ENCODE measurements at regions not wholly inside any gene's neighbourhood (a gene's known extent, or its start where the extent isn't known, plus 50 kb on each side); places are given as distances from the start of the nearest gene placed in this dataset.

GRCh38 chr2:8026381-8026780 is 655.5 kb upstream of the ID2 start:
- Histone ChIP-seq H3K4me1 (ENCODE audit: low read length) (peaks cover 7% of the 10 kb centered on the region), H3F3A (ENCODE audit: insufficient read depth, low read length) (0 out of 2 replicates have a peak, but pooled peaks cover 3% of the 10 kb centered on the region), H3K27ac (ENCODE audit: low read length) (no peak overlapping the region), H3K9ac (ENCODE audit: low read length) (no peak overlapping the region), H3K4me3 (ENCODE audit: low read length) (no peak overlapping the region), H3K4me2 (ENCODE audit: low read depth, low read length) (no peak overlapping the region), H3K79me2 (ENCODE audit: low read length) (no peaks in the 10 kb centered on the region), H3K9me3 (replicated peaks; ENCODE audit: insufficient read depth, low read length) (no peaks in the 10 kb centered on the region), H3K36me3 (replicated peaks; ENCODE audit: insufficient read depth, low read length) (no peaks in the 10 kb centered on the region), H3K27me3 (replicated peaks; ENCODE audit: insufficient read depth, low read length) (peaks cover 37% of the 10 kb centered on the region), H4K20me1 (ENCODE audit: insufficient read depth, low read length) (no peaks in the 10 kb centered on the region), H3K9me2 (replicated peaks; ENCODE audit: insufficient read depth, low read length) (no peaks in the 10 kb centered on the region), H2AFZ (ENCODE audit: low read length) (no peak overlapping the region)
- TF ChIP-seq EZH2phosphoT487 (IDR thresholded peaks at IDR 0.05; ENCODE audit: low read length): no peak
- no peak for TF ChIP-seq EZH2 (optimal IDR thresholded peaks at IDR 0.05; ENCODE audit: low read depth, low read length)
- no peak for TF ChIP-seq CTCF (IDR thresholded peaks at IDR 0.05; ENCODE audit: low read length)
- no peak for DNase-seq

GRCh38 chr2:8027387-8027786 is 654.5 kb upstream of the ID2 start:
- no peak overlapping the region for H2AFZ ChIP-seq (ENCODE audit: low read length)
- DNase-seq: no peak
- H3K4me2 ChIP-seq (ENCODE audit: low read depth, low read length): no peak overlapping the region
- no peaks in the 10 kb centered on the region for H3K36me3 ChIP-seq (replicated peaks; ENCODE audit: insufficient read depth, low read length)
- no peaks in the 10 kb centered on the region for H3K9me2 ChIP-seq (replicated peaks; ENCODE audit: insufficient read depth, low read length)
- H3K27me3 ChIP-seq (replicated peaks; ENCODE audit: insufficient read depth, low read length): peaks cover 41% of the 10 kb centered on the region
- TF ChIP-seq EZH2phosphoT487 (IDR thresholded peaks at IDR 0.05; ENCODE audit: low read length): no peak
- no peak for TF ChIP-seq EZH2 (optimal IDR thresholded peaks at IDR 0.05; ENCODE audit: low read depth, low read length)
- TF ChIP-seq CTCF (IDR thresholded peaks at IDR 0.05; ENCODE audit: low read length): no peak
- H4K20me1 ChIP-seq (ENCODE audit: insufficient read depth, low read length): no peaks in the 10 kb centered on the region
- no peak overlapping the region for H3K9ac ChIP-seq (ENCODE audit: low read length)
- H3F3A ChIP-seq (ENCODE audit: insufficient read depth, low read length): 0 out of 2 replicates have a peak, but pooled peaks cover 3% of the 10 kb centered on the region
- no peaks in the 10 kb centered on the region for H3K9me3 ChIP-seq (replicated peaks; ENCODE audit: insufficient read depth, low read length)
- no peak overlapping the region for H3K27ac ChIP-seq (ENCODE audit: low read length)
- H3K79me2 ChIP-seq (ENCODE audit: low read length): no peaks in the 10 kb centered on the region
- peaks cover 14% of the 10 kb centered on the region for H3K4me1 ChIP-seq (ENCODE audit: low read length)
- H3K4me3 ChIP-seq (ENCODE audit: low read length): no peak overlapping the region

GRCh38 chr2:8028036-8028435 is 653.8 kb upstream of the ID2 start:
- H4K20me1 ChIP-seq (ENCODE audit: insufficient read depth, low read length): no peaks in the 10 kb centered on the region

More at GRCh38 chr2:8028036-8028435, 653.8 kb upstream of the ID2 start:
- Histone ChIP-seq H3K9ac (ENCODE audit: low read length) (no peak overlapping the region), H3K36me3 (replicated peaks; ENCODE audit: insufficient read depth, low read length) (no peaks in the 10 kb centered on the region), H3K4me3 (ENCODE audit: low read length) (no peak overlapping the region), H3K9me3 (replicated peaks; ENCODE audit: insufficient read depth, low read length) (no peaks in the 10 kb centered on the region), H3F3A (ENCODE audit: insufficient read depth, low read length) (0 out of 2 replicates have a peak, but pooled peaks cover 3% of the 10 kb centered on the region), H3K79me2 (ENCODE audit: low read length) (no peaks in the 10 kb centered on the region), H3K4me2 (ENCODE audit: low read depth, low read length) (no peak overlapping the region), H3K27ac (ENCODE audit: low read length) (no peak overlapping the region), H2AFZ (ENCODE audit: low read length) (no peak overlapping the region), H3K9me2 (replicated peaks; ENCODE audit: insufficient read depth, low read length) (no peaks in the 10 kb centered on the region), H3K27me3 (replicated peaks; ENCODE audit: insufficient read depth, low read length) (peaks cover 43% of the 10 kb centered on the region), H3K4me1 (ENCODE audit: low read length) (peaks cover 14% of the 10 kb centered on the region)
- no peak for TF ChIP-seq EZH2phosphoT487 (IDR thresholded peaks at IDR 0.05; ENCODE audit: low read length)
- no peak for TF ChIP-seq EZH2 (optimal IDR thresholded peaks at IDR 0.05; ENCODE audit: low read depth, low read length)
- no peak for TF ChIP-seq CTCF (IDR thresholded peaks at IDR 0.05; ENCODE audit: low read length)
- no peak for DNase-seq
